ENCODE measurements at regions not wholly inside any gene's neighbourhood (a gene's known extent, or its start where the extent isn't known, plus 50 kb on each side); places are given as distances from the start of the nearest gene placed in this dataset.

GRCh38 chr5:107782561-107783169 lies 111.9 kb upstream of the EFNA5 start:
- Mint-ChIP-seq H3K9me3 (peaks cover 2% of the 10 kb centered on the region), H3K27ac (no peak overlapping the region), H3K36me3 (ENCODE audit: low read depth) (no peaks in the 10 kb centered on the region), H3K4me3 (no peak overlapping the region), H3K4me1 (ENCODE audit: low read depth) (no peaks in the 10 kb centered on the region), H3K27me3 (no peaks in the 10 kb centered on the region)
- no peaks in the 10 kb centered on the region for H3K4me1 ChIP-seq (ENCODE audit: insufficient read depth, low read length)
- POLR2A ChIA-PET, result no interaction called here
- ATAC-seq (ENCODE audit: poor library complexity) (no peak), DNase-seq (no peak)
- H3K36me3 ChIP-seq (ENCODE audit: insufficient read depth, low read length), result no peaks in the 10 kb centered on the region
- H3K9me3 ChIP-seq (ENCODE audit: control insufficient read depth in 1 of 2, insufficient read depth in 1 of 2, low read length in 2 of 2), result no peaks in the 10 kb centered on the region
- intact Hi-C loops (cut with DNase I, micrococcal nuclease), result no loop called here
- no peak overlapping the region for H3K4me3 ChIP-seq (ENCODE audit: low read length)
- TF ChIP-seq CTCF (IDR thresholded peaks at IDR 0.05), result no peak
- H3K27ac ChIP-seq (ENCODE audit: low read depth in 1 of 2, low read length in 2 of 2), result no peak overlapping the region
- CTCF ChIA-PET, result no interaction called here
- H3K27me3 ChIP-seq (ENCODE audit: control insufficient read depth in 1 of 2, insufficient read depth in 2 of 2, low read length in 2 of 2), result no peaks in the 10 kb centered on the region

DNA sequence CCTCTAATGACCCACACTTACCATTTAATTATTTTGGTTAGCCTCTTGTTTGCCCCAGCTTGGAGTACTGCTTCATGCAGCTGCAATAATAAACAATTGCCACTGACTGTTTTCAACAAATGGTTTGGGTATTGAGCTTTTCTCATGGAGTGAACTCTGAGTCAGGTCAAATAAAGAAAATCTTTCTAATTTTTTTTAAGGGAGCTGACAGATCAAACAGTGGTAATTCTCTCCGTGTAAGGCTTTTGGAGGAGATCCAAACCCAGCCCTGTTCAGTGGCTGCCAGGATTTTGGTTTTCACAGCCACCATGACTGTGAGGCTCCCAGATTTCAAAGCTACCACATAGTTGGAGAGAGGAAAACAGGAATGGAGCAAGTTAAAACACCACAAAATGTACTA lies 110.7 kb upstream of the EFNA5 start:
- CTCF ChIA-PET, result no interaction called here
- peaks cover 2% of the 10 kb centered on the region for H3K9me3 Mint-ChIP-seq
- intact Hi-C loops (cut with DNase I, micrococcal nuclease), result no loop called here
- no peaks in the 10 kb centered on the region for H3K27me3 Mint-ChIP-seq
- H3K4me3 ChIP-seq (ENCODE audit: low read length), result no peak overlapping the region
- POLR2A ChIA-PET, result no interaction called here
- no peak overlapping the region for H3K4me3 Mint-ChIP-seq
- H3K27me3 ChIP-seq (ENCODE audit: control insufficient read depth in 1 of 2, insufficient read depth in 2 of 2, low read length in 2 of 2), result no peaks in the 10 kb centered on the region
- H3K4me1 Mint-ChIP-seq (ENCODE audit: low read depth), result no peaks in the 10 kb centered on the region
- H3K36me3 ChIP-seq (ENCODE audit: insufficient read depth, low read length), result no peaks in the 10 kb centered on the region
- TF ChIP-seq CTCF (IDR thresholded peaks at IDR 0.05), result no peak
- DNase-seq, result no peak
- no peaks in the 10 kb centered on the region for H3K36me3 Mint-ChIP-seq (ENCODE audit: low read depth)
- H3K27ac Mint-ChIP-seq, result no peak overlapping the region
- H3K4me1 ChIP-seq (ENCODE audit: insufficient read depth, low read length), result no peaks in the 10 kb centered on the region
- no peak overlapping the region for H3K27ac ChIP-seq (ENCODE audit: low read depth in 1 of 2, low read length in 2 of 2)
- H3K9me3 ChIP-seq (ENCODE audit: control insufficient read depth in 1 of 2, insufficient read depth in 1 of 2, low read length in 2 of 2), result no peaks in the 10 kb centered on the region
- no peak for ATAC-seq (ENCODE audit: poor library complexity)

DNA sequence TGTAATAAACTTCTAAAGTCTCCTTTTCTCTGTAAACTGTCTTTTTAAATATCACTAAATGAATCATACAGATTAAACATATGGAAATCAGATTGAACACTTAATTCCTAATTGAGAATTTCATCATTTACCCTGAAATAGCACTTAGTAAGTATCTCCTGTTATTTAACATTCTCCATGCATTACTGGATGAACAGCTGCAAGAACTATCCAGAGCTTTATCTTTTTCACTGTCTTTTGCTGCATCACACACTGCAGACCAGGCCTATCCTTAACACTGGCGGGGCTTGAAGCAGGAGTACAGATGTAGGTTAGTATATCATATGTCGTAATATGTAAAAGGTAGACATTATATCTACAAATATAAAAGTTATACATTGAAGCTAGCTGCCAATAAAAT lies 108.7 kb upstream of the EFNA5 start:
- ChIA-PET CTCF (no interaction called here), POLR2A (no interaction called here)
- H3K9me3 Mint-ChIP-seq, result peaks cover 2% of the 10 kb centered on the region
- no peak overlapping the region for H3K27ac Mint-ChIP-seq
- no peaks in the 10 kb centered on the region for H3K36me3 ChIP-seq (ENCODE audit: insufficient read depth, low read length)
- H3K27me3 ChIP-seq (ENCODE audit: control insufficient read depth in 1 of 2, insufficient read depth in 2 of 2, low read length in 2 of 2), result no peaks in the 10 kb centered on the region
- no peak overlapping the region for H3K4me3 Mint-ChIP-seq
- no peak overlapping the region for H3K27ac ChIP-seq (ENCODE audit: low read depth in 1 of 2, low read length in 2 of 2)
- no peak for DNase-seq
- no peaks in the 10 kb centered on the region for H3K27me3 Mint-ChIP-seq
- TF ChIP-seq CTCF (IDR thresholded peaks at IDR 0.05), result no peak
- intact Hi-C loops (cut with DNase I, micrococcal nuclease), result no loop called here
- no peaks in the 10 kb centered on the region for H3K36me3 Mint-ChIP-seq (ENCODE audit: low read depth)
- H3K4me3 ChIP-seq (ENCODE audit: low read length), result no peak overlapping the region
- ATAC-seq (ENCODE audit: poor library complexity), result no peak
- no peaks in the 10 kb centered on the region for H3K9me3 ChIP-seq (ENCODE audit: control insufficient read depth in 1 of 2, insufficient read depth in 1 of 2, low read length in 2 of 2)
- H3K4me1 Mint-ChIP-seq (ENCODE audit: low read depth), result no peaks in the 10 kb centered on the region
- no peaks in the 10 kb centered on the region for H3K4me1 ChIP-seq (ENCODE audit: insufficient read depth, low read length)

All from CD4-positive, alpha-beta T cell (primary cell).